ENCODE measurements at regions not wholly inside any gene's neighbourhood (a gene's known extent, or its start where the extent isn't known, plus 50 kb on each side); places are given as distances from the start of the nearest gene placed in this dataset.
"Not testable (repeated sequence)": the region's sequence is repeated elsewhere in the genome, so short reads cannot be mapped to it uniquely, and the experiment has no call there.

GRCh38 chr6:1212138-1212537, 99.8 kb upstream of the FOXQ1 start:
- not testable (repeated sequence) for TF ChIP-seq CTCF (conservative IDR thresholded peaks at IDR 0.05 in 1 of 2, IDR thresholded peaks at IDR 0.05 in 1 of 2; ENCODE audit: low read depth in 1 of 2, low read length in 2 of 2); EZH2 (IDR thresholded peaks at IDR 0.05; ENCODE audit: low read length, missing control alignments)
